BJ (cell line): ENCODE measurements at regions not wholly inside any gene's neighbourhood (a gene's known extent, or its start where the extent isn't known, plus 50 kb on each side); places are given as distances from the start of the nearest gene placed in this dataset.

ENCODE experiments used
- CTCF ChIA-PET: fragments of 350-600 bp; formaldehyde crosslinking; extraction: SDS; loops from one replicate; lab custom pipeline; 2021; ENCODE audit warnings: antibody characterized with exemption, inconsistent platforms; lab: Yijun Ruan, JAX
- POLR2A ChIA-PET: fragments of 300-600 bp; sonication (Branson Sonifier 250); formaldehyde crosslinking; extraction: SDS; loops from one replicate; lab custom pipeline; 2021; ENCODE audit warnings: antibody characterized with exemption; lab: Charles Lee
- DNase-seq: peaks from one replicate; pipeline ENCODE4 v3.0.0-alpha.2; 2011; ENCODE audit warnings: low read depth
- H3K27me3 ChIP-seq: 2 replicates; pipeline ENCODE4 v1.6.0; 2011; ENCODE audit warnings: low read length; ENCODE audit not compliant: control insufficient read depth, insufficient read depth
- H3K36me3 ChIP-seq: 2 replicates; pipeline ENCODE4 v1.5.1; 2011; ENCODE audit warnings: low read length; ENCODE audit not compliant: control insufficient read depth, insufficient read depth
- H3K4me3 ChIP-seq: 2 replicates; pipeline ENCODE4 v1.5.1; 2011; ENCODE audit warnings: low read depth, mild to moderate bottlenecking, control low read depth, low read length
- TF ChIP-seq, protein P1 (sequence below): IDR thresholded peaks from 2 replicates; pipeline ENCODE4 v1.5.1; 2011; ENCODE audit warnings: low read depth, mild to moderate bottlenecking, control low read depth, inconsistent platforms, low read length, moderate library complexity; ENCODE audit not compliant: insufficient read depth

DNA sequence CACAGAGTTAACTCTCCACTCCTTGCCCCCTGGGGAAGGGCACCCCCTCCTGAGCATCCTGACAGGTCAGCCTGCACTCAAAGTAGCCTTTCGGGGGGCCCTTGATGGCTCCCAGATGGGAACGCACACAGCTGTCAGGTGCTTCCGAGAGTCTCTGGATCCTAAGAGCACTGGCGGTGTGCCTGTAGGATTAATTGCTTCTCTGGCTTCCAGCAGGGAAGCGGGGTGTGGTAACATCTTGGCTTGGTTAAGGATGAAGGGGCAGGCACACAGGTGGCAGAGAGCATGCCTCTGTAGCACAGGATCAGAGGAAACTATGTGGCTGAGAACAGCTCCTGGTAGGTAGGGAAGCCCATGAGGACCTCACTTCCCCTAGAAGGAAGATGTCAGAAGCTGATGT lies 199.8 kb downstream of the MIAT start:
- no peak for DNase-seq
- Histone ChIP-seq H3K4me3 (no peak overlapping the region), H3K36me3 (no peaks in the 10 kb centered on the region), H3K27me3 (peaks cover 10% of the 10 kb centered on the region)
- ChIA-PET CTCF (interaction anchor here (1.5 kb wide), 1 partner anchor 12 kb away, joined by 4 read pairs; no protein-coding TSS in a partner anchor), POLR2A (no interaction called here)
- TF ChIP-seq, protein P1, sequence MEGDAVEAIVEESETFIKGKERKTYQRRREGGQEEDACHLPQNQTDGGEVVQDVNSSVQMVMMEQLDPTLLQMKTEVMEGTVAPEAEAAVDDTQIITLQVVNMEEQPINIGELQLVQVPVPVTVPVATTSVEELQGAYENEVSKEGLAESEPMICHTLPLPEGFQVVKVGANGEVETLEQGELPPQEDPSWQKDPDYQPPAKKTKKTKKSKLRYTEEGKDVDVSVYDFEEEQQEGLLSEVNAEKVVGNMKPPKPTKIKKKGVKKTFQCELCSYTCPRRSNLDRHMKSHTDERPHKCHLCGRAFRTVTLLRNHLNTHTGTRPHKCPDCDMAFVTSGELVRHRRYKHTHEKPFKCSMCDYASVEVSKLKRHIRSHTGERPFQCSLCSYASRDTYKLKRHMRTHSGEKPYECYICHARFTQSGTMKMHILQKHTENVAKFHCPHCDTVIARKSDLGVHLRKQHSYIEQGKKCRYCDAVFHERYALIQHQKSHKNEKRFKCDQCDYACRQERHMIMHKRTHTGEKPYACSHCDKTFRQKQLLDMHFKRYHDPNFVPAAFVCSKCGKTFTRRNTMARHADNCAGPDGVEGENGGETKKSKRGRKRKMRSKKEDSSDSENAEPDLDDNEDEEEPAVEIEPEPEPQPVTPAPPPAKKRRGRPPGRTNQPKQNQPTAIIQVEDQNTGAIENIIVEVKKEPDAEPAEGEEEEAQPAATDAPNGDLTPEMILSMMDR, result no peak

DNA sequence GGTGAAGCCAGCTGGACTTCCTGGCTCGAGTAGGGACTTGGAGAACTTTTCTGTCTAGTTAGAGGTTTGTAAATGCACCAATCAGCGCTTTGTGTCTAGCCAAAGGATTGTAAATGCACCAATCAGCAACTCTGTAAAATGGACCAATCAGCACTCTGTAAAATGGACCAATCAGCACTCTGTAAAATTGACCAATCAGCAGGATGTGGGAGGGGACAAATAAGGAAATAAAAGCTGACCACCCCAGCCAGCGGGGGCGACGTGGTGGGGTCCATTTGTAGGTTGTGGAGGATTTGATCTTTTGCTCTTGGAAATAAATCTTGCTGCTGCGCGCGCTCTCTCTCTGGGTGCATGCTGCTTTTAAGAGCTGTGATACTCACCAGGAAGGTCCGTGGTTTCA lies 202.9 kb downstream of the MIAT start:
- TF ChIP-seq, protein P1, result no peak
- peaks cover 9% of the 10 kb centered on the region for H3K27me3 ChIP-seq
- H3K36me3 ChIP-seq, result no peaks in the 10 kb centered on the region
- CTCF ChIA-PET, result no interaction called here
- H3K4me3 ChIP-seq, result no peak overlapping the region
- POLR2A ChIA-PET, result no interaction called here
- no peak for DNase-seq

DNA sequence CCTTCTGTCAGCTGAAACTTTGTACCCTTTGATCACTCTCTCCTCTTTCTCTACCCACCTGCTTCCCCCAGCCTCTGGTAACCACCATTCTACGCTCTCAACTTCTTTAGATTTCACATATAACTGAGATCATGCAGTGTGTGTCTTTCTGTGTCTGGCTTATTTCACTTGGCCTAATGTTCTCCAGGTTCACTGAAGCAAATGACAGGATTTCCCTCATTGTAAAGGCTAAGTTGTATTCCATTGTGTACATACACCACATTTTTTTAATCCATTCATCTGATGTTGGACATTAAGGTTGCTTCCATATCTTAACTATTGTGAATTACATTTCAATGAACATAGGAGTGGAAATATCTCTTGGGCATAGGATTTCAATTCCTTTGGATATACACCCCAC lies 207.6 kb downstream of the MIAT start:
- no peaks in the 10 kb centered on the region for H3K27me3 ChIP-seq
- DNase-seq, result no peak
- ChIA-PET CTCF (no interaction called here), POLR2A (no interaction called here)
- no peak overlapping the region for H3K4me3 ChIP-seq
- H3K36me3 ChIP-seq, result no peaks in the 10 kb centered on the region
- TF ChIP-seq, protein P1, result no peak

DNA sequence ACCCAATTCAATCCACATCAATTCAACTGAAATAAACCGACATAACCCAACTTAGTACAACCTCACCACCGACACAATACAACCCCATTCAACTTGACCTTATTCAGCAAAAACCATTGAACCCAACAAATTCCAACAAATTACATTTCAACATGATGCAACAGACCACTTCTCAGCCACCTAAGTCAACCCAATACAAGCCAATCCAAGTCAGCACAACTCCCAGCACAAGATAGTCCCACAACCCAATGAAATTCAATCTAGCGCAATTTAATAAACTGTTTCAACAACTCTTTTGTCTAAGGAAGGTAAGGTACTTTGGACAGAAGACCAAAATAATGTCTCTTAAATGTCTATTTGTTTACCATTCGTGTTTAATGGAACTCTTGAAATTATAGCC lies 226.0 kb downstream of the MIAT start:
- Histone ChIP-seq H3K36me3 (no peaks in the 10 kb centered on the region), H3K27me3 (no peaks in the 10 kb centered on the region), H3K4me3 (no peak overlapping the region)
- ChIA-PET CTCF (interaction anchor here (0.6 kb wide), 1 partner anchor 127 kb away, joined by 3 read pairs; no protein-coding TSS in a partner anchor), POLR2A (no interaction called here)
- DNase-seq, result no peak
- TF ChIP-seq, protein P1, result no peak

DNA sequence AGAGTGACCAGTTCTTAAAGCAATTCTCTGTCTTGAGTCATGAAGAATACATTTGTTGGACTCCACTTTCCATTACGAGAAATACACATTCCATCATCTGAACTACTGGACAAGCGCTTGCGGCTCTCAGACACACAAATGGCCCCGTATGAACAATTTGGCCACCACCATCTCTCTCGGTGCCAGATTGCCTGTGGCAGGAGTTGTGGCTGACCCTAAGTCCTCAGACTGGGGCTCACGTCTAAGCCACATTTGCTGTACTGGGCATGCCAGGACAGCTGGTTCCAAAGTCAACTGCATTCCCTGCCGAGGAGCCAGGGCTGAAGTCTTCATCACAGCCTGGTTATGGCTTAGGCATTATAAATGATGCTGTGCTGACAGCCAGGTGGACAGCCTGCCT lies 227.5 kb downstream of the MIAT start:
- DNase-seq, result peak; percentile 26
- TF ChIP-seq, protein P1, result no peak
- H3K36me3 ChIP-seq, result no peaks in the 10 kb centered on the region
- no peaks in the 10 kb centered on the region for H3K27me3 ChIP-seq
- H3K4me3 ChIP-seq, result no peak overlapping the region
- CTCF ChIA-PET, result interaction anchor here (1.5 kb wide), 1 partner anchor 11 kb away, joined by 4 read pairs; no protein-coding TSS in a partner anchor
- POLR2A ChIA-PET, result no interaction called here
